Transverse colon (tissue), 3 donors: ENCODE measurements at regions not wholly inside any gene's neighbourhood (a gene's known extent, or its start where the extent isn't known, plus 50 kb on each side); places are given as distances from the start of the nearest gene placed in this dataset.

Experiments
- CTCF ChIP-seq, 5 experiments: fragments of 200-600 bp in 3 of 5; fragments of 450-650 bp in 2 of 5; sonication (generic) in 3 of 5; IDR thresholded peaks; 1 replicate in 2 of 5; 2 replicates in 3 of 5; pipeline ENCODE4 v1.5.1; 2016 to 2017; ENCODE audit warnings: antibody characterized with exemption in 5 of 5, inconsistent platforms in 3 of 5, mild to moderate bottlenecking in 2 of 5, moderate library complexity in 1 of 5
- EP300 ChIP-seq: sonication (generic); formaldehyde crosslinking; IDR thresholded peaks from one replicate; pipeline ENCODE4 v1.6.1; 2017; ENCODE audit warnings: antibody characterized with exemption, low read depth
- POLR2A ChIP-seq: fragments of 450-650 bp; IDR thresholded peaks from one replicate; pipeline ENCODE4 v1.6.1; 2016; ENCODE audit warnings: antibody characterized with exemption, mild to moderate bottlenecking, moderate library complexity

GRCh38 chr1:101121504-101121903, 95.9 kb upstream of the DPH5 start:
- TF ChIP-seq CTCF (IDR thresholded peaks at IDR 0.05): no peak
- no peak for TF ChIP-seq POLR2A
- TF ChIP-seq EP300: no peak
